ENCODE measurements at regions not wholly inside any gene's neighbourhood (a gene's known extent, or its start where the extent isn't known, plus 50 kb on each side); places are given as distances from the start of the nearest gene placed in this dataset.
"Not testable (repeated sequence)": the region's sequence is repeated elsewhere in the genome, so short reads cannot be mapped to it uniquely, and the experiment has no call there.

DNA sequence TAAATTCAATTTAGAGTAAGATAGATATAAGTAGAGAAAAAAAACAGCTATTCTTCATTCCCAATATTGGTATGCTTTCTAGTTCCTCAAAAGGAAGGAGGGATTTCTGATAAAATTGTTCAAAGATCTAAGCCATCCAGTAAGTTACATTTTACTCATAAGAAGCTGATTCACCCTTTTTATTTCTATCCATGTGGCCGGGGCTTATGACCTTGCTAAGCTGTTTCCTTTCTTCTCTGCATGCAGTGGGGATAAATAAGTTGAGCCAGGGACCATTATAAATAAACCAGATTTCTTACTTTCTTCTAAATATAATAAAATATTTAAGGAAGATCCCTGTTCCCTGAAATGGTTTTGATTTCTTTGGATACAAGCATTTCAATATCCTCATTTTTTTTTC lies 502.3 kb downstream of the PDHA2 start:
- no peak for DNase-seq

DNA sequence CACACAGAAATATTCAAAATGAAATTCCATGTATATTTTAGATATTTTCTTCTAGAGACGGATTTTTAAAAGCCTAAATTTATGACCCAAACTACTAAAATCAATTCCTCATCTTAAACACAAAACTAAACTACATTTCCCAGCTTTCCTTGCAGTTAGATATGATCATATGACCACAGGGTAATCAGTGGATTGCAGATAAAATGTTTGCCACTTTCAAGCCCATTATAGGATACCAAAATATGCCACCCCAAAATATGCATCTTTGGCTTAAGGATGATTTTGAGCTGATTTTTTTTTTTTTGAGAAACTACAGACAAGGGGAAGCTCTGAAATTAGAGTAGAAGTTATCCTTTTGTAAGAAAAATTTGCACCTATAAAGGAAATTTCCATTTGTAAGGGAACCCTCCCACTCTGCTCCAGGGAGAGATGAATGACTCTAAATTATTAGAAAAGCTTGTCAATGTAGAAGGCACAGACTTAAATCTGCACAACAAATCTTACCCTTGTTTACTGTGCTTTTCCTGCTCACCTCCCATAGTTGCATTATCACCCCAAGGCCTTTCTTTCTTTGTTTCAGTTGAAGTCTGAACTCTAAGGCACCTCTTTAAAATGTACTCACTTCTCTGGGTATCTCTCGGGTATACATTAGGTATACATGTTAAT lies 503.0 kb downstream of the PDHA2 start:
- no peak for DNase-seq

GRCh38 chr4:96343836-96344235 lies 503.9 kb downstream of the PDHA2 start:
- no peak for DNase-seq

- DNase-seq, result no peak
Observed at GRCh38 chr4:96347582-96347981, 507.7 kb downstream of the PDHA2 start.

DNA sequence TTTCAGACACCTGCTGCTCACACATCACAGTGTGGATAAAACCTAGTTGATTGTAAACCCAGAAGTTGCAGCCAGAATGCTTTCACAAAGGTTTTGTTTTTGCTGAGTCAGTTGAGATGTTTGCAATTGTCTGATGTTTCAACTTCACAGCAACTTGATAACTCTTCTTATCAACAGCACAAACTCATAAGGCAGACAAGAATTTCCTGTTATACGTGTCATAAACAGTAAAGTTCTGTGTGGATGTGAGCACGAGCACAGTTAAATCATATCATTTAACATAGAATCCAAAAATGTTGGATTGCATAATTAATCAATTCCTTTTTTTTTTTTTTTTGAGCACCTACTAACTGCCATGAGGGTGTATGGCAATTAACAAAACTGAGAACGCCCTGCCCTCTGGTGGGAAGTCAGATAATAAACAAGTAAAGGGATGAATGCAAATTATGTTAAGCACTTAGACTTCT lies 512.2 kb downstream of the PDHA2 start:
- no peak for DNase-seq

DNA sequence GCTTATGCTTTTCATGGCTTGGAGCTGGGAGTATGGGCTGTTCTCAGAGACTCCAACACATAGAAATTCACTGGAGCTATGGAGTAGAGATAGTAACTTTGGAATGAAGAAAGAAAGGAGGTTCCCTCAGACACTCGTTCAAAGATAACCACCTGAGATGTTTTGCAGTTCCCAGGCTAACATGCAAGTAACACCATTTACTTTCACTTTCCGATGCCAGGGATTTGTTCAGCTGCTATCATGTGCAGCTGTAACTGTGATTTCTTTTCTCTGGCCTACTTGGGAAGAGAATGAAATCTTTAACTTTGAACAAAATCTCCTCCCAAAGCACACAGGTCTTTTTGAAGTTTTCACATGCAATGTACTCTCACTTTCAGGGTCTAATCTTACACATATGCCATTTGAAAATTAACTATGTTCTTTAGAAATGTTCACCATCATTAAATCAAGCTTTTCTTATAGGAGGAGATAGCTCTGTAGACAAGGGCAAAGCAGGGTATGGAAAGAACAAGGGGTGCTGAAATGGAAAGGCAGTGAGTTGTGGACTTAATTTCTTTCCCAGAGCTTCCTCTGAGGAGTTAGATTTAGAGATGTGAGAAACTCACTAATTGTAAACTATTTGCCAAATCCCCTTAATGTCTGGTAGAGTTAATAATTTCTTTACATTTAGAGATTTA lies 514.3 kb downstream of the PDHA2 start:
- DNase-seq, result no peak

DNA sequence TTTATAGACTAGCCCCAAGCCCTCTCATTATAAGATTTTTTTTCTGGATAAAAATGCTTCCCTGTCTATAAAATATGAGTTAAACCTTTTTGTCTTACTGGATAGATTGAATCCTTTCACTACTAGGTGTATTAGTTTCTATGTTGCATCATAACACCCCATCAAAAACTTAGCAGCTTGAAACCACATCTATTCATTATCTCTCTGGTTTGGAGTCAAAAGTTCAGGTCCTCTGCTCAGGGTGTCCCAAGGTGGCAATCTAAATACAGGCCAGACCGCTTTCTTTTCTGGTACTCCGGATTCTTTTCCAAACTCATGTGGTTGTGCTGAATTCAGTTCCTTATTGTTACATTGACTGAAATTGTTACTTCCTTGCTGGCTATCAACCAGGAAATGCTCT lies 515.5 kb downstream of the PDHA2 start:
- no peak for DNase-seq

- no peak for DNase-seq
Observed at GRCh38 chr4:96356591-96357370, 516.9 kb downstream of the PDHA2 start.

- DNase-seq, result no peak
Observed at GRCh38 chr4:96366632-96367031, 526.7 kb downstream of the PDHA2 start.

- DNase-seq, result no peak
Observed at GRCh38 chr4:96375367-96375766, 535.5 kb downstream of the PDHA2 start.

DNA sequence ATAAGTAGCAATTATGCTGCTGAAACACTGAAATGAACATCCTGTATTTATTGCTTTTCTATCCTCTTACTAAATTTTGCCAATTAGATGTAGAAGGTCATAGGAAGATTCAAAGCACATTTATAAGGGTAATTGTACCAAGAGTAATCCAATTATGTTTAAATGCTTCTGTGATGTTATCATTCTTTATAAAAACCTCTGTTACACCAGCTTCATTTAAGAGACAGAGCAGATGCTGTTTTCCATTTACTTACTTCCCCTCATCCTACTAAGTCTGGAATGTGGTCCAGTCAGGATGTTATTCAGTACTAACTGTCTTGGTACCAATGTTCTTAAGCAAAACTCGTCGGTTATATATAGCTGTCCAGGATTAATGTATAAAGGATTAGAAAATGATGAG lies 539.6 kb downstream of the PDHA2 start:
- DNase-seq, result no peak

DNA sequence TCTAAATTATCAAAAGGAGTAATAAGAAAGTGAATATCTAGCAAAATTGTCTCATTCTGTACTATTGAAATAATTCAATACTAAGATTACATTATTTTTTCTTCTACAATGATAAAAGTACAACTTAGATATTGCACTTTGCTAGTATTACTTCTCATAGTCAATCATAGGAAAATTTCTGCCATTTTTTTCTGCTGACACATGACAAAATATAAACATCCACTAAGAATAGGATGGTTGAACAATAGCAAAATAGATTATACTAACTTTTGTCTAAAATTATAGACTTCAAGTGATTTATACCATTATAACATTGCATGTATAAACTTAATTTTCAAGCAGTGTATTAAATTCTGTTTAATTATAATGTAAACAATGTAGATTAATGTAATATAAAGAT lies 540.2 kb downstream of the PDHA2 start:
- DNase-seq, result no peak

GRCh38 chr4:96383349-96383748 lies 543.5 kb downstream of the PDHA2 start:
- DNase-seq, result no peak

DNA sequence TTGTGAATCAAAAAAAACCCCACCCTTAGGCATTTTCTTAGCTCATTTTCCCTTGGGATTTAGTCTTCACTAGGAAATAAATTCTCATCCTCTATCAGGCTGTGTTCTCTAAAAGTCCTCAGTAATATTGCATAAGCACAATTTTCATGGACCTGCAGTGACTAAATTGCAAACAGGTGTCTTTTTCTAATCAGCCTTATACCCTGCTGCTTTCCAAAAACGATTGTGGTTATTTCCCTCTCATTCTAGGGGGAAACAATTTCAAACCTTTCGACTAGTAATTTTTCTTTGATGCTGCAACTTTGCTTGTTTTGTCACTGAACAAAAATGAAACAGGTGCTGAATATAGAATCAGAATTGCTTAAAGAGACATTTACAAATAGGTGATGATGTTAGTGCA lies 549.9 kb downstream of the PDHA2 start:
- no peak for DNase-seq

- no peak for DNase-seq
Observed at GRCh38 chr4:96390404-96390803, 550.5 kb downstream of the PDHA2 start.

GRCh38 chr4:96395747-96396146 lies 555.9 kb downstream of the PDHA2 start:
- DNase-seq, result no peak

GRCh38 chr4:96406742-96407141 lies 566.8 kb downstream of the PDHA2 start:
- DNase-seq, result no peak

- DNase-seq, result no peak
Observed at GRCh38 chr4:96407225-96407624, 567.3 kb downstream of the PDHA2 start.

DNA sequence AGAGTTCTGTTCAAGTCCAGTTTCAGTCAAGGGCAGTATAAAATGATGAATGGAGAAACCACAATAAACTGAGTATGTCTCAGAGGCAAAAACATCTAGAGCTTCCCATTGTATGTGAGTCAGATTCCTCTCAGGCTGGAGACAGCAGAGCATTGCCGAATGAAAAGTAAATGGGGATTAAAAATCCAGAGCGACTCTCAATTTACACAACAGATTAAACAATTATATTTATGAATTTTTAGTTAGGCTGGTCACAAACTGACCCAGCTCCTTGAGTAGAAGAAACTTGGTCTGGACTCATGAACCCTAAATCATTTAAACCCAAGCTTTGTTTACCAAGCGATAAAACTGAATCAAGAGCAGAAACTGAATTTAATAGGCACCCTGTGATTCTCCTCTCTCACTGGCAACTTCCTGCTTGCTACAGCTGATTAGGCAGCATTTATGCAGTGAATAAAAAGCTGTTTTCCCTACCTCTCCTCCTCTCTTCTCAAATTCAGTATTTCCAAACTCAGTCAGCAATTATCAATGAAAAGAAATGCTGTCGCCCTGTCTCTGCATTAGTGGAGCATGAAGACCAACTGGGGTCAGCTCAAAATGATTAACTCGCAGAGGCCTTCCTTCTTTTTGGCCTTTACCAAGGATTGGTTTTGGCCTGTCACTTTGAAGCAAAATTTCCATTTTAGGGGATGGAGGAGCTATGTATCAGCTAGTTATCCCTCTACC lies 568.0 kb downstream of the PDHA2 start:
- no peak for DNase-seq

- DNase-seq, result not testable (repeated sequence)
Observed at GRCh38 chr4:96414853-96415252, 575.0 kb downstream of the PDHA2 start.

DNA sequence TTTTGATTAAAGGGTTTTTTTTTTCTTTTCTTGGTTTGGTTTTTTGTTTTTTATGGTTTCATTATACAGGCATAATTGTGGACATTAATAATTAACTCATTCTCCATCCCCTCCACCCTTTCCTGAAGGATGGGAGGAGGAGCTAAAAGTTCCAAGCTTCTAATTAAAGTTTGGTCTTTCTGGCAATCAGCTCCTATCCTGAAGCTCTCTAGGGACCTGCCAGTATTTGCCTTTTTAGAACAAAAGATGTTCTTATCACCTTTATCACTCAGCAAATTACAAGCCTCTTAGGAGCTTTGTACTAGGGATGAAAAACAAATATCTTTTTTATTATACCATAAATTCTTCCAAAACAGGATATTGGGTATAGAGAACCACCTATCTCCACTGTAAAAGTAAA lies 589.8 kb downstream of the PDHA2 start:
- DNase-seq, result no peak

GRCh38 chr4:96431094-96431493 lies 591.2 kb downstream of the PDHA2 start:
- DNase-seq, result no peak

- no peak for DNase-seq
Observed at GRCh38 chr4:96448315-96448872, 608.5 kb downstream of the PDHA2 start.

Data from fibroblast of skin of abdomen (primary cell).